Gastrocnemius medialis (tissue), 4 donors: ENCODE measurements at regions not wholly inside any gene's neighbourhood (a gene's known extent, or its start where the extent isn't known, plus 50 kb on each side); places are given as distances from the start of the nearest gene placed in this dataset.

Experiments
- POLR2A ChIP-seq, 2 donors: fragments of 450-650 bp; IDR thresholded peaks; one replicate each; pipeline ENCODE4 v1.6.1; 2017; ENCODE audit warnings: antibody characterized with exemption in 2 of 2, mild to moderate bottlenecking in 2 of 2, moderate library complexity in 2 of 2
- TF ChIP-seq, protein P1 (sequence below), 5 experiments: fragments of 450-650 bp in 3 of 5; fragments of 200-600 bp in 2 of 5; sonication (generic) in 2 of 5; IDR thresholded peaks in 4 of 5; conservative IDR thresholded peaks in 1 of 5; 1 replicate in 4 of 5; 2 replicates in 1 of 5; pipeline ENCODE4 v1.5.1; 2016 to 2019; ENCODE audit warnings: antibody characterized with exemption in 5 of 5, mild to moderate bottlenecking in 3 of 5, moderate library complexity in 3 of 5

- TF ChIP-seq, protein P1, sequence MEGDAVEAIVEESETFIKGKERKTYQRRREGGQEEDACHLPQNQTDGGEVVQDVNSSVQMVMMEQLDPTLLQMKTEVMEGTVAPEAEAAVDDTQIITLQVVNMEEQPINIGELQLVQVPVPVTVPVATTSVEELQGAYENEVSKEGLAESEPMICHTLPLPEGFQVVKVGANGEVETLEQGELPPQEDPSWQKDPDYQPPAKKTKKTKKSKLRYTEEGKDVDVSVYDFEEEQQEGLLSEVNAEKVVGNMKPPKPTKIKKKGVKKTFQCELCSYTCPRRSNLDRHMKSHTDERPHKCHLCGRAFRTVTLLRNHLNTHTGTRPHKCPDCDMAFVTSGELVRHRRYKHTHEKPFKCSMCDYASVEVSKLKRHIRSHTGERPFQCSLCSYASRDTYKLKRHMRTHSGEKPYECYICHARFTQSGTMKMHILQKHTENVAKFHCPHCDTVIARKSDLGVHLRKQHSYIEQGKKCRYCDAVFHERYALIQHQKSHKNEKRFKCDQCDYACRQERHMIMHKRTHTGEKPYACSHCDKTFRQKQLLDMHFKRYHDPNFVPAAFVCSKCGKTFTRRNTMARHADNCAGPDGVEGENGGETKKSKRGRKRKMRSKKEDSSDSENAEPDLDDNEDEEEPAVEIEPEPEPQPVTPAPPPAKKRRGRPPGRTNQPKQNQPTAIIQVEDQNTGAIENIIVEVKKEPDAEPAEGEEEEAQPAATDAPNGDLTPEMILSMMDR (IDR thresholded peaks at IDR 0.05 in 4 of 5, conservative IDR thresholded peaks at IDR 0.05 in 1 of 5): no peak
- TF ChIP-seq POLR2A (IDR thresholded peaks at IDR 0.05): no peak
These were observed 144.1 kb downstream of the CD8B2 start for GRCh38 chr2:106631281-106631680.
